Gastroesophageal sphincter (tissue), 4 donors: ENCODE measurements at regions not wholly inside any gene's neighbourhood (a gene's known extent, or its start where the extent isn't known, plus 50 kb on each side); places are given as distances from the start of the nearest gene placed in this dataset.

Experiments used
- ATAC-seq: fragments of 150-250 bp; one replicate; pipeline ENCODE4 v1.9.1; 2016; ENCODE audit warnings: mild to moderate bottlenecking, moderate library complexity
- H3K27ac ChIP-seq, 4 donors: fragments of 200-600 bp; sonication (generic) in 3 of 4; 1 replicate in 3 of 4; 2 replicates in 1 of 4; pipeline ENCODE4 v1.5.1; 2016 to 2019
- H3K27me3 ChIP-seq: fragments of 200-600 bp; sonication (generic); one replicate; pipeline ENCODE4 v1.5.1; 2019
- H3K36me3 ChIP-seq, 2 donors: fragments of 200-600 bp; sonication (generic); one replicate each; pipeline ENCODE4 v1.5.1; 2019; ENCODE audit warnings: control low read depth in 1 of 2
- H3K4me1 ChIP-seq, 3 donors: fragments of 200-600 bp; sonication (generic); 1 replicate in 2 of 3; 2 replicates in 1 of 3; pipeline ENCODE4 v1.5.1; 2016 to 2019; ENCODE audit warnings: control low read depth in 2 of 3
- H3K4me3 ChIP-seq, 2 donors: fragments of 200-600 bp; sonication (generic); one replicate each; pipeline ENCODE4 v1.5.1; 2019; ENCODE audit warnings: mild to moderate bottlenecking in 1 of 2, moderate library complexity in 1 of 2
- H3K9me3 ChIP-seq, 3 donors: fragments of 200-600 bp; sonication (generic); one replicate each; pipeline ENCODE4 v1.5.1; 2017 to 2019; ENCODE audit warnings: control low read depth in 2 of 3
- EP300 ChIP-seq: sonication (generic); formaldehyde crosslinking; IDR thresholded peaks from one replicate; pipeline ENCODE4 v1.6.1; 2017; ENCODE audit warnings: antibody characterized with exemption, mild to moderate bottlenecking
- POLR2A ChIP-seq, 2 donors: fragments of 450-650 bp; IDR thresholded peaks; one replicate each; pipeline ENCODE4 v1.6.1; 2017; ENCODE audit warnings: antibody characterized with exemption in 2 of 2, mild to moderate bottlenecking in 2 of 2, moderate library complexity in 1 of 2
- POLR2AphosphoS5 ChIP-seq: sonication (generic); formaldehyde crosslinking; IDR thresholded peaks from one replicate; pipeline ENCODE4 v1.6.1; 2017; ENCODE audit warnings: antibody characterized with exemption
- WGBS, 2 donors: methylation state at CpG; one replicate each; pipeline ENCODE4 v1.1.5; 2018; ENCODE audit warnings: low coverage in 1 of 2; 5-methylcytosine and 5-hydroxymethylcytosine counted together
- TF ChIP-seq, protein P1 (sequence below), 4 experiments: fragments of 200-600 bp in 2 of 4; fragments of 450-650 bp in 2 of 4; sonication (generic) in 1 of 4; IDR thresholded peaks; one replicate each; pipeline ENCODE4 v1.5.1; 2017 to 2019; ENCODE audit warnings: antibody characterized with exemption in 4 of 4, mild to moderate bottlenecking in 2 of 4, moderate library complexity in 2 of 4

- Histone ChIP-seq H3K4me3 (no peak overlapping the region), H3K9me3 (no peaks in the 10 kb centered on the region), H3K27me3 (no peaks in the 10 kb centered on the region), H3K36me3 (no peaks in the 10 kb centered on the region), H3K4me1 (no peaks in the 10 kb centered on the region), H3K27ac (no peak overlapping the region)
- TF ChIP-seq, protein P1, sequence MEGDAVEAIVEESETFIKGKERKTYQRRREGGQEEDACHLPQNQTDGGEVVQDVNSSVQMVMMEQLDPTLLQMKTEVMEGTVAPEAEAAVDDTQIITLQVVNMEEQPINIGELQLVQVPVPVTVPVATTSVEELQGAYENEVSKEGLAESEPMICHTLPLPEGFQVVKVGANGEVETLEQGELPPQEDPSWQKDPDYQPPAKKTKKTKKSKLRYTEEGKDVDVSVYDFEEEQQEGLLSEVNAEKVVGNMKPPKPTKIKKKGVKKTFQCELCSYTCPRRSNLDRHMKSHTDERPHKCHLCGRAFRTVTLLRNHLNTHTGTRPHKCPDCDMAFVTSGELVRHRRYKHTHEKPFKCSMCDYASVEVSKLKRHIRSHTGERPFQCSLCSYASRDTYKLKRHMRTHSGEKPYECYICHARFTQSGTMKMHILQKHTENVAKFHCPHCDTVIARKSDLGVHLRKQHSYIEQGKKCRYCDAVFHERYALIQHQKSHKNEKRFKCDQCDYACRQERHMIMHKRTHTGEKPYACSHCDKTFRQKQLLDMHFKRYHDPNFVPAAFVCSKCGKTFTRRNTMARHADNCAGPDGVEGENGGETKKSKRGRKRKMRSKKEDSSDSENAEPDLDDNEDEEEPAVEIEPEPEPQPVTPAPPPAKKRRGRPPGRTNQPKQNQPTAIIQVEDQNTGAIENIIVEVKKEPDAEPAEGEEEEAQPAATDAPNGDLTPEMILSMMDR (IDR thresholded peaks at IDR 0.05) = no peak
- no peak for TF ChIP-seq EP300
- TF ChIP-seq POLR2A (IDR thresholded peaks at IDR 0.05) = no peak
- TF ChIP-seq POLR2AphosphoS5 = no peak
- ATAC-seq = no peak
- 72 to 76% methylated on average over 2 of the region's 2 CpGs for WGBS, 2 donors
These were observed 1343.3 kb upstream of the TMEFF2 start for GRCh38 chr2:193538061-193538460.

DNA sequence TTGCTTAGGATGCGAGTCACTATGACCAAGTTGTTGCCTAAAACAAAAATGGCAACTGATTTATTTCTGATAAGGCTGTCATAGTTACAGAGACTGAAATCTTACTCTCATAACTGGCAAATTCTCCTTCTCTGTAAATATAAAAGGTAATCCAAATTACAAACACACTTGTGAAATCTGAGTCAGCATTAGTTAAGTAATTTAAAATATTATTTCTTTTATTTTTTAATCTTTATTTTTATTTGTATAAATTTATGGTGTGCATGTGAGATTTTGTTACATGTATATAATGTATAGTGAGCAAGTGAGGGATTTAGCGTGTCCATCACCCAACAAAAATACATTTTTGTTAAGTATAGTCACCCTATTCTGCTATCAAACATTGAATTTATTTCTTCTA, 1342.8 kb upstream of the TMEFF2 start:
- 75 to 79% methylated on average over 2 of the region's 2 CpGs for WGBS, 2 donors
- Histone ChIP-seq H3K36me3 (no peaks in the 10 kb centered on the region), H3K4me1 (no peaks in the 10 kb centered on the region), H3K9me3 (no peaks in the 10 kb centered on the region), H3K27me3 (no peaks in the 10 kb centered on the region), H3K4me3 (no peak overlapping the region), H3K27ac (no peak overlapping the region)
- TF ChIP-seq POLR2A (IDR thresholded peaks at IDR 0.05) (no peak), POLR2AphosphoS5 (no peak), EP300 (no peak)
- TF ChIP-seq, protein P1 (IDR thresholded peaks at IDR 0.05) = no peak
- ATAC-seq = no peak

DNA sequence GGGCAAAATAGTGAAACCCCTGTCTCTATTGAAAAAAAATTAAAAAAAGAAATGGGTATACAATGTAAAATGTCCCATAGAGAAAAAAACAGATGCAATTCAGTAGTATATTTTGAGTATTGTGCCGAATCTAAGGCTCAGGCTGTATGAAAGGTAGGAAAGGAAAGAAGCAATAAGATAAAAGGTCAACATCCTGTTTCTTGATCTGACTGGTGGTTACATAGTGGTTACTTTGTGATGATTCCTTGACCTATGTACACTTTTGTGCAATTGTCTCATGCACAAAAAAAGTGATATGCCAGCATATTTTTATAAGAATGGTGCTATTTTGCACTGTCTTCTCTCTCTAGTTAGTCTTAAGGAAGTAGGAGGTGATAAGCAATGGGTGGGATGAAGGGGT, 1333.7 kb upstream of the TMEFF2 start:
- Histone ChIP-seq H3K9me3 (no peaks in the 10 kb centered on the region), H3K4me3 (no peak overlapping the region), H3K36me3 (no peaks in the 10 kb centered on the region), H3K4me1 (no peaks in the 10 kb centered on the region), H3K27ac (no peak overlapping the region), H3K27me3 (no peaks in the 10 kb centered on the region)
- TF ChIP-seq, protein P1 (IDR thresholded peaks at IDR 0.05) = no peak
- no peak for TF ChIP-seq POLR2AphosphoS5
- TF ChIP-seq POLR2A (IDR thresholded peaks at IDR 0.05) = no peak
- TF ChIP-seq EP300 = no peak
- 86 to 100% methylated on average over 1 of the region's 1 CpG for WGBS, 2 donors
- no peak for ATAC-seq

GRCh38 chr2:193527146-193527545, 1332.4 kb upstream of the TMEFF2 start:
- no peak for ATAC-seq
- no peaks in the 10 kb centered on the region for H3K4me1 ChIP-seq
- H3K27ac ChIP-seq = no peak overlapping the region
- no peaks in the 10 kb centered on the region for H3K9me3 ChIP-seq
- H3K27me3 ChIP-seq = no peaks in the 10 kb centered on the region
- H3K36me3 ChIP-seq = no peaks in the 10 kb centered on the region
- WGBS, 2 donors = 11 to 28% methylated on average over 3 of the region's 3 CpGs
- H3K4me3 ChIP-seq = no peak overlapping the region
- TF ChIP-seq EP300 (no peak), POLR2A (IDR thresholded peaks at IDR 0.05) (no peak), POLR2AphosphoS5 (no peak)
- TF ChIP-seq, protein P1 (IDR thresholded peaks at IDR 0.05) = no peak

DNA sequence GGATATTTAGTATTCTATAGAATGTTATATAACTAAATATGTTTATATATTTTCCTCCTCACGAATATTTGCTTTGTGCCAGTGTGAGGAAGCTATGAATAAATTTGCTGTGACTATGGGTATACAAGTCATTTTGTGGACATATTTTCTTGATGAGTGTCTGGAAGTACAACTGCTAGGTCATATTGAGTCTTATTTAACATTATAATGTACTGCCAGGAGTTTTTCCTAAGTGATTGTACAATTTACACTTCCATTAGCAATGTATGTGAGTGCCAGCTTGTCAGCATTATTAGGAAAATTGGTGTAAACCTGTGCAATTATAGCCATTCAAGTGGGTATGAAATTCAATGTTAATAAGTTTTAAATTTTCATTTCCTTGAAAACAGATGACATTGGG, 1328.9 kb upstream of the TMEFF2 start:
- H3K27me3 ChIP-seq = no peaks in the 10 kb centered on the region
- TF ChIP-seq POLR2A (IDR thresholded peaks at IDR 0.05) (no peak), POLR2AphosphoS5 (no peak), EP300 (no peak)
- TF ChIP-seq, protein P1 (IDR thresholded peaks at IDR 0.05) = no peak
- H3K27ac ChIP-seq = no peak overlapping the region
- H3K36me3 ChIP-seq = no peaks in the 10 kb centered on the region
- WGBS, 2 donors = 76 to 88% methylated on average over 1 of the region's 1 CpG
- no peak for ATAC-seq
- no peak overlapping the region for H3K4me3 ChIP-seq
- no peaks in the 10 kb centered on the region for H3K9me3 ChIP-seq
- H3K4me1 ChIP-seq = no peaks in the 10 kb centered on the region
